Testis (tissue), 2 donors: ENCODE measurements at regions not wholly inside any gene's neighbourhood (a gene's known extent, or its start where the extent isn't known, plus 50 kb on each side); places are given as distances from the start of the nearest gene placed in this dataset.

Experiments used
- POLR2A ChIP-seq: fragments of 450-650 bp; IDR thresholded peaks from one replicate; pipeline ENCODE4 v1.6.1; 2017; ENCODE audit warnings: antibody characterized with exemption, mild to moderate bottlenecking, moderate library complexity
- TF ChIP-seq, protein P1 (sequence below), 3 experiments: fragments of 450-650 bp in 2 of 3; fragments of 200-600 bp in 1 of 3; sonication (generic) in 1 of 3; IDR thresholded peaks; one replicate each; pipeline ENCODE4 v1.5.1; 2016 to 2019; ENCODE audit warnings: antibody characterized with exemption in 3 of 3, mild to moderate bottlenecking in 2 of 3, moderate library complexity in 1 of 3

DNA sequence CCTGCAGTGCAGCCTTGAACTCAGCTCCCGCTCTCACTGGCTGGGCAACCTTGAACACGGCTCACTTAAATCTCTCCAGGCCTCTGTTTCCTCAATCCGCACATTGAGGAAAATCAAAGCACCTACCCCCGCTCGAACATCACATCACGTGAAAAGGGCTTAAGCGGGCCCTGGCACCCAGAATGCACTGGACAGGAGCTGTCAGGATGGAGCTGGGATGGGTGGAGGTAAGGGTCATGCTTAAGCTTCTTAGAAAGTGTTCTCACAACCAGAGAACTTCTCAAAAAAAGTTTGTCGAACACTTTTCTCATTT, 55.7 kb upstream of the MGMT start:
- TF ChIP-seq, protein P1, sequence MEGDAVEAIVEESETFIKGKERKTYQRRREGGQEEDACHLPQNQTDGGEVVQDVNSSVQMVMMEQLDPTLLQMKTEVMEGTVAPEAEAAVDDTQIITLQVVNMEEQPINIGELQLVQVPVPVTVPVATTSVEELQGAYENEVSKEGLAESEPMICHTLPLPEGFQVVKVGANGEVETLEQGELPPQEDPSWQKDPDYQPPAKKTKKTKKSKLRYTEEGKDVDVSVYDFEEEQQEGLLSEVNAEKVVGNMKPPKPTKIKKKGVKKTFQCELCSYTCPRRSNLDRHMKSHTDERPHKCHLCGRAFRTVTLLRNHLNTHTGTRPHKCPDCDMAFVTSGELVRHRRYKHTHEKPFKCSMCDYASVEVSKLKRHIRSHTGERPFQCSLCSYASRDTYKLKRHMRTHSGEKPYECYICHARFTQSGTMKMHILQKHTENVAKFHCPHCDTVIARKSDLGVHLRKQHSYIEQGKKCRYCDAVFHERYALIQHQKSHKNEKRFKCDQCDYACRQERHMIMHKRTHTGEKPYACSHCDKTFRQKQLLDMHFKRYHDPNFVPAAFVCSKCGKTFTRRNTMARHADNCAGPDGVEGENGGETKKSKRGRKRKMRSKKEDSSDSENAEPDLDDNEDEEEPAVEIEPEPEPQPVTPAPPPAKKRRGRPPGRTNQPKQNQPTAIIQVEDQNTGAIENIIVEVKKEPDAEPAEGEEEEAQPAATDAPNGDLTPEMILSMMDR (IDR thresholded peaks at IDR 0.05): no peak
- TF ChIP-seq POLR2A: no peak
